A549 (cell line): ENCODE measurements at regions not wholly inside any gene's neighbourhood (a gene's known extent, or its start where the extent isn't known, plus 50 kb on each side); places are given as distances from the start of the nearest gene placed in this dataset.
"Not testable (repeated sequence)": the region's sequence is repeated elsewhere in the genome, so short reads cannot be mapped to it uniquely, and the experiment has no call there.

Source experiments
- MYC ChIP-seq: IDR thresholded peaks from 2 replicates; pipeline ENCODE4 v1.6.1; 2012; ENCODE audit warnings: mild to moderate bottlenecking, inconsistent platforms, low read length, improper control_type of control experiment, borderline replicate concordance
- POLR2A ChIP-seq: IDR thresholded peaks from 2 replicates; pipeline ENCODE4 v1.6.1; 2012; ENCODE audit warnings: mild to moderate bottlenecking, low read length
- TF ChIP-seq, protein P1 (sequence below): fragments of 200-600 bp; sonication (generic); IDR thresholded peaks from 2 replicates; pipeline ENCODE4 v1.6.1; 2016; ENCODE audit warnings: antibody characterized with exemption, mild to moderate bottlenecking, moderate library complexity
- TF ChIP-seq, protein P2 (sequence below): fragments of >200 bp; sonication (Bioruptor Twin); formaldehyde crosslinking; IDR thresholded peaks from 3 replicates; pipeline ENCODE4 v1.5.1; 2016

DNA sequence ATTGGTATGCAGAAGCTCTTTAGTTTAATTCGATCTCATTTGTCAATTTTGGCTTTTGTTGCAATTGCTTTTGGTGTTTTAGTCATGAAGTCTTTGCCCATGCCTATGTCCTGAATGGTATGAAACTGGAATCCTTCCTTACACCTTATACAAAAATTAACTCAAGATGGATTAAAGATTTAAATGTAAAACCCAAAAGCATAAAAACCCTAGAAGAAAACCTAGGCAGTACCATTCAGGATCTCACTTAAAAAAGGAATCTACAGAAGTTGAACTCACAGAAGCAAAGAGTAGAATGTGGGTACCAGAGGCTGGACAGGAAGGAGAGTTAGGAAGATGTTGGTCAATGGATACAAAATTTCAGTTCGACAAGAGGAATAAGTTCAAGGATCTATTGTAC is 249.9 kb downstream of the DOK5 start:
- not testable (repeated sequence) for TF ChIP-seq MYC, POLR2A
- TF ChIP-seq, protein P1, sequence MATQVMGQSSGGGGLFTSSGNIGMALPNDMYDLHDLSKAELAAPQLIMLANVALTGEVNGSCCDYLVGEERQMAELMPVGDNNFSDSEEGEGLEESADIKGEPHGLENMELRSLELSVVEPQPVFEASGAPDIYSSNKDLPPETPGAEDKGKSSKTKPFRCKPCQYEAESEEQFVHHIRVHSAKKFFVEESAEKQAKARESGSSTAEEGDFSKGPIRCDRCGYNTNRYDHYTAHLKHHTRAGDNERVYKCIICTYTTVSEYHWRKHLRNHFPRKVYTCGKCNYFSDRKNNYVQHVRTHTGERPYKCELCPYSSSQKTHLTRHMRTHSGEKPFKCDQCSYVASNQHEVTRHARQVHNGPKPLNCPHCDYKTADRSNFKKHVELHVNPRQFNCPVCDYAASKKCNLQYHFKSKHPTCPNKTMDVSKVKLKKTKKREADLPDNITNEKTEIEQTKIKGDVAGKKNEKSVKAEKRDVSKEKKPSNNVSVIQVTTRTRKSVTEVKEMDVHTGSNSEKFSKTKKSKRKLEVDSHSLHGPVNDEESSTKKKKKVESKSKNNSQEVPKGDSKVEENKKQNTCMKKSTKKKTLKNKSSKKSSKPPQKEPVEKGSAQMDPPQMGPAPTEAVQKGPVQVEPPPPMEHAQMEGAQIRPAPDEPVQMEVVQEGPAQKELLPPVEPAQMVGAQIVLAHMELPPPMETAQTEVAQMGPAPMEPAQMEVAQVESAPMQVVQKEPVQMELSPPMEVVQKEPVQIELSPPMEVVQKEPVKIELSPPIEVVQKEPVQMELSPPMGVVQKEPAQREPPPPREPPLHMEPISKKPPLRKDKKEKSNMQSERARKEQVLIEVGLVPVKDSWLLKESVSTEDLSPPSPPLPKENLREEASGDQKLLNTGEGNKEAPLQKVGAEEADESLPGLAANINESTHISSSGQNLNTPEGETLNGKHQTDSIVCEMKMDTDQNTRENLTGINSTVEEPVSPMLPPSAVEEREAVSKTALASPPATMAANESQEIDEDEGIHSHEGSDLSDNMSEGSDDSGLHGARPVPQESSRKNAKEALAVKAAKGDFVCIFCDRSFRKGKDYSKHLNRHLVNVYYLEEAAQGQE = not testable (repeated sequence)
- TF ChIP-seq, protein P2, sequence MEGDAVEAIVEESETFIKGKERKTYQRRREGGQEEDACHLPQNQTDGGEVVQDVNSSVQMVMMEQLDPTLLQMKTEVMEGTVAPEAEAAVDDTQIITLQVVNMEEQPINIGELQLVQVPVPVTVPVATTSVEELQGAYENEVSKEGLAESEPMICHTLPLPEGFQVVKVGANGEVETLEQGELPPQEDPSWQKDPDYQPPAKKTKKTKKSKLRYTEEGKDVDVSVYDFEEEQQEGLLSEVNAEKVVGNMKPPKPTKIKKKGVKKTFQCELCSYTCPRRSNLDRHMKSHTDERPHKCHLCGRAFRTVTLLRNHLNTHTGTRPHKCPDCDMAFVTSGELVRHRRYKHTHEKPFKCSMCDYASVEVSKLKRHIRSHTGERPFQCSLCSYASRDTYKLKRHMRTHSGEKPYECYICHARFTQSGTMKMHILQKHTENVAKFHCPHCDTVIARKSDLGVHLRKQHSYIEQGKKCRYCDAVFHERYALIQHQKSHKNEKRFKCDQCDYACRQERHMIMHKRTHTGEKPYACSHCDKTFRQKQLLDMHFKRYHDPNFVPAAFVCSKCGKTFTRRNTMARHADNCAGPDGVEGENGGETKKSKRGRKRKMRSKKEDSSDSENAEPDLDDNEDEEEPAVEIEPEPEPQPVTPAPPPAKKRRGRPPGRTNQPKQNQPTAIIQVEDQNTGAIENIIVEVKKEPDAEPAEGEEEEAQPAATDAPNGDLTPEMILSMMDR = not testable (repeated sequence)
